Neural progenitor cell (in vitro differentiated cells): ENCODE measurements at regions not wholly inside any gene's neighbourhood (a gene's known extent, or its start where the extent isn't known, plus 50 kb on each side); places are given as distances from the start of the nearest gene placed in this dataset.

Source experiments
- DNase-seq: peaks from one replicate; pipeline ENCODE4 v3.0.0-alpha.2; 2016; ENCODE audit warnings: low spot score
- H2AFZ ChIP-seq: fragments of 200-600 bp; sonication (generic); replicated peaks from 2 replicates; pipeline ENCODE4 v1.6.1; 2016; ENCODE audit warnings: antibody characterized with exemption
- H3F3A ChIP-seq: fragments of 200-600 bp; sonication (generic); 2 replicates; pipeline ENCODE4 v1.6.1; 2016; ENCODE audit warnings: antibody characterized with exemption, low read depth
- H3K27ac ChIP-seq: fragments of 200-600 bp; sonication (generic); 2 replicates; pipeline ENCODE4 v1.5.1; 2016; ENCODE audit warnings: mild to moderate bottlenecking
- H3K27me3 ChIP-seq: fragments of 200-600 bp; sonication (generic); 2 replicates; pipeline ENCODE4 v1.6.1; 2016; ENCODE audit warnings: mild to moderate bottlenecking, moderate library complexity
- H3K36me3 ChIP-seq: fragments of 200-600 bp; sonication (generic); 2 replicates; pipeline ENCODE4 v1.5.1; 2016
- H3K4me1 ChIP-seq: fragments of 200-600 bp; sonication (generic); 2 replicates; pipeline ENCODE4 v1.6.1; 2016; ENCODE audit warnings: mixed run types
- H3K4me2 ChIP-seq: fragments of 200-600 bp; sonication (generic); 2 replicates; pipeline ENCODE4 v1.6.1; 2016
- H3K4me3 ChIP-seq: fragments of 200-600 bp; sonication (generic); 2 replicates; pipeline ENCODE4 v1.5.1; 2016
- H3K79me2 ChIP-seq: fragments of 200-600 bp; sonication (generic); 2 replicates; pipeline ENCODE4 v1.6.1; 2016; ENCODE audit warnings: low read depth
- H3K9ac ChIP-seq: fragments of 200-600 bp; sonication (generic); 2 replicates; pipeline ENCODE4 v1.6.1; 2016
- H3K9me3 ChIP-seq: fragments of 200-600 bp; sonication (generic); 2 replicates; pipeline ENCODE4 v1.5.1; 2016; ENCODE audit warnings: low read depth
- H4K20me1 ChIP-seq: fragments of 200-600 bp; sonication (generic); 2 replicates; pipeline ENCODE4 v1.6.1; 2016; ENCODE audit warnings: low read depth
- H3K27ac Mint-ChIP-seq: 3 replicates; pipeline ENCODE4 v1.8.0; 2021; ENCODE audit warnings: mixed read lengths
- H3K27me3 Mint-ChIP-seq: 2 replicates; pipeline ENCODE4 v1.8.0; 2022; ENCODE audit warnings: low read depth, mild to moderate bottlenecking, inconsistent platforms, moderate library complexity, mixed read lengths; ENCODE audit not compliant: insufficient read depth
- H3K36me3 Mint-ChIP-seq: 3 replicates; pipeline ENCODE4 v1.8.0; 2021; ENCODE audit warnings: mixed read lengths
- H3K4me1 Mint-ChIP-seq: 3 replicates; pipeline ENCODE4 v1.8.0; 2021; ENCODE audit warnings: mixed read lengths
- H3K4me3 Mint-ChIP-seq: 3 replicates; pipeline ENCODE4 v1.8.0; 2021; ENCODE audit warnings: mild to moderate bottlenecking, moderate library complexity, mixed read lengths
- H3K9me3 Mint-ChIP-seq: 3 replicates; pipeline ENCODE4 v1.8.0; 2020; ENCODE audit warnings: mixed read lengths
- EZH2 ChIP-seq: fragments of 200-600 bp; sonication (generic); IDR thresholded peaks from 2 replicates; pipeline ENCODE4 v1.6.1; 2017; ENCODE audit warnings: antibody characterized with exemption, mild to moderate bottlenecking, moderate library complexity
- EZH2phosphoT487 ChIP-seq: fragments of 200-600 bp; sonication (generic); IDR thresholded peaks from 2 replicates; pipeline ENCODE4 v1.6.1; 2017; ENCODE audit warnings: antibody characterized with exemption
- TF ChIP-seq, protein P1 (sequence below): fragments of 200-600 bp; sonication (generic); IDR thresholded peaks from 2 replicates; pipeline ENCODE4 v1.5.1; 2017; ENCODE audit warnings: antibody characterized with exemption, mild to moderate bottlenecking

DNA sequence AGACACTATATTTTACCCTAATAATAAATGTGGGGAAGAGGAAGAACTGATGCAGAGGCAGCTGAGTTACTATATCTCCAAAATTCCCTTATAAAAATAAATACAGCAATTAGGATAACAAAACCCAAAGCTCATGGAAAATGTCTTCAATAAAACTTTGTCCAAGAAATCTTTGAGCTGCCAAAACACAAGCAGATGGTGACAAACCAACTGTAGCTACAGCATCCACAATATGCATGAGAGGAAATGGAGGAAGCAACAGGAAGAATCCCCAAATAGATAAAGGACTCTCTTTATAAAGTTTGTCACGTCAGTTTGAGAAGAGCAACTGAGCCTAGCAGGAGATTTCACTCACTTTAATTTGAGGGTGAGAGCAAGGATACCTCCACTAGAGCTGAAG lies 638.2 kb downstream of the IGSF11 start:
- Histone ChIP-seq H3K79me2 (no peaks in the 10 kb centered on the region), H3F3A (no peaks in the 10 kb centered on the region), H3K9me3 (no peaks in the 10 kb centered on the region), H2AFZ (no peak overlapping the region), H3K36me3 (no peaks in the 10 kb centered on the region), H3K27me3 (no peaks in the 10 kb centered on the region), H3K4me3 (no peak overlapping the region), H4K20me1 (no peaks in the 10 kb centered on the region), H3K9ac (no peak overlapping the region), H3K27ac (no peak overlapping the region), H3K4me1 (no peaks in the 10 kb centered on the region), H3K4me2 (no peak overlapping the region)
- H3K9me3 Mint-ChIP-seq = no peaks in the 10 kb centered on the region
- TF ChIP-seq EZH2 = no peak
- TF ChIP-seq, protein P1, sequence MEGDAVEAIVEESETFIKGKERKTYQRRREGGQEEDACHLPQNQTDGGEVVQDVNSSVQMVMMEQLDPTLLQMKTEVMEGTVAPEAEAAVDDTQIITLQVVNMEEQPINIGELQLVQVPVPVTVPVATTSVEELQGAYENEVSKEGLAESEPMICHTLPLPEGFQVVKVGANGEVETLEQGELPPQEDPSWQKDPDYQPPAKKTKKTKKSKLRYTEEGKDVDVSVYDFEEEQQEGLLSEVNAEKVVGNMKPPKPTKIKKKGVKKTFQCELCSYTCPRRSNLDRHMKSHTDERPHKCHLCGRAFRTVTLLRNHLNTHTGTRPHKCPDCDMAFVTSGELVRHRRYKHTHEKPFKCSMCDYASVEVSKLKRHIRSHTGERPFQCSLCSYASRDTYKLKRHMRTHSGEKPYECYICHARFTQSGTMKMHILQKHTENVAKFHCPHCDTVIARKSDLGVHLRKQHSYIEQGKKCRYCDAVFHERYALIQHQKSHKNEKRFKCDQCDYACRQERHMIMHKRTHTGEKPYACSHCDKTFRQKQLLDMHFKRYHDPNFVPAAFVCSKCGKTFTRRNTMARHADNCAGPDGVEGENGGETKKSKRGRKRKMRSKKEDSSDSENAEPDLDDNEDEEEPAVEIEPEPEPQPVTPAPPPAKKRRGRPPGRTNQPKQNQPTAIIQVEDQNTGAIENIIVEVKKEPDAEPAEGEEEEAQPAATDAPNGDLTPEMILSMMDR = no peak
- no peak for TF ChIP-seq EZH2phosphoT487
- no peak overlapping the region for H3K4me3 Mint-ChIP-seq
- no peak overlapping the region for H3K27ac Mint-ChIP-seq
- no peaks in the 10 kb centered on the region for H3K27me3 Mint-ChIP-seq
- no peak for DNase-seq
- no peaks in the 10 kb centered on the region for H3K36me3 Mint-ChIP-seq
- no peaks in the 10 kb centered on the region for H3K4me1 Mint-ChIP-seq

DNA sequence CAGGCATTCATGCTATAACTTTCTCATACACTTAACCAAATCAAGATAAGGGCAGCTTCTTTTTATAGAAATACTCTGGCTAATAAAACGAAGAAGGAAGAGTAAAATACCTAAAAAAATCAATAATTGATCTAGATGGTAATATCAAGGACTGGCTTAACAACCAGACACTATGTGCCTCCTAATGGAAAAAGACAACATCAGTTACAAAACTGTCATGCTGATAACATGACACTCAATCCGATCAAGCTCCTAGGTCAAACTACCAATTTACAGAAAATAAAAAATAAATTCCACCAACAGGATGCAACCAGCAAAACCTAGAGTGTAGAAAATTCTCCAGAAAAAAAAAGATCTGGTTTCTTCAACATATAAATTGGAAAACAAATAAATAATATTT lies 634.6 kb downstream of the IGSF11 start:
- TF ChIP-seq EZH2phosphoT487 (no peak), EZH2 (no peak)
- TF ChIP-seq, protein P1 = no peak
- Mint-ChIP-seq H3K4me1 (no peaks in the 10 kb centered on the region), H3K27ac (no peak overlapping the region), H3K4me3 (no peak overlapping the region), H3K9me3 (no peaks in the 10 kb centered on the region), H3K27me3 (no peaks in the 10 kb centered on the region), H3K36me3 (no peaks in the 10 kb centered on the region)
- Histone ChIP-seq H3K79me2 (no peaks in the 10 kb centered on the region), H4K20me1 (no peaks in the 10 kb centered on the region), H2AFZ (no peak overlapping the region), H3K36me3 (no peaks in the 10 kb centered on the region), H3K4me1 (no peaks in the 10 kb centered on the region), H3F3A (no peaks in the 10 kb centered on the region), H3K27ac (no peak overlapping the region), H3K4me2 (no peak overlapping the region), H3K27me3 (no peaks in the 10 kb centered on the region), H3K9me3 (no peaks in the 10 kb centered on the region), H3K4me3 (no peak overlapping the region), H3K9ac (no peak overlapping the region)
- DNase-seq = no peak

DNA sequence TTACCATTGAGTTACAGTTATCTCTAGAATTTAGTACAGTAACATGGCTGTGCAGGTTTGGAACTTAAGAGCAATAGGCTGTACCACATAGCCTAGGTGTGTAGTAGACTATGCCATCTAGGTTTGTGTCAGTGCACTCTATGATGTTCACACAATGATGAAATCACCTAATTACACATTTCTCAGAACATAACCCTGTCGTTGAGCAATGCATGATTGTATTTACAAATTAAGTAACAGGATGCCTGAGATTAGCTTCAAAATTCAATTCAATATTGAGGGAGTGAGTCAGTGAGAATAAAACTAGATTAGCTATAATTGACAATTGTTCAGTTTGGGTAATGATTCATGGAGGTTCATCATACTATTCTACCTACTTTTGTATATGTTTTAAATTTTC lies 633.8 kb downstream of the IGSF11 start:
- no peak overlapping the region for H3K4me2 ChIP-seq
- Mint-ChIP-seq H3K4me1 (no peaks in the 10 kb centered on the region), H3K4me3 (no peak overlapping the region), H3K9me3 (no peaks in the 10 kb centered on the region), H3K36me3 (no peaks in the 10 kb centered on the region), H3K27me3 (no peaks in the 10 kb centered on the region), H3K27ac (no peak overlapping the region)
- H3K4me1 ChIP-seq = no peaks in the 10 kb centered on the region
- H3K79me2 ChIP-seq = no peaks in the 10 kb centered on the region
- H3K4me3 ChIP-seq = no peak overlapping the region
- H3K36me3 ChIP-seq = no peaks in the 10 kb centered on the region
- H3K27me3 ChIP-seq = no peaks in the 10 kb centered on the region
- no peak overlapping the region for H2AFZ ChIP-seq
- TF ChIP-seq EZH2phosphoT487 (no peak), EZH2 (no peak)
- TF ChIP-seq, protein P1 = no peak
- H4K20me1 ChIP-seq = no peaks in the 10 kb centered on the region
- H3K27ac ChIP-seq = no peak overlapping the region
- no peaks in the 10 kb centered on the region for H3F3A ChIP-seq
- H3K9ac ChIP-seq = no peak overlapping the region
- H3K9me3 ChIP-seq = no peaks in the 10 kb centered on the region
- DNase-seq = no peak

DNA sequence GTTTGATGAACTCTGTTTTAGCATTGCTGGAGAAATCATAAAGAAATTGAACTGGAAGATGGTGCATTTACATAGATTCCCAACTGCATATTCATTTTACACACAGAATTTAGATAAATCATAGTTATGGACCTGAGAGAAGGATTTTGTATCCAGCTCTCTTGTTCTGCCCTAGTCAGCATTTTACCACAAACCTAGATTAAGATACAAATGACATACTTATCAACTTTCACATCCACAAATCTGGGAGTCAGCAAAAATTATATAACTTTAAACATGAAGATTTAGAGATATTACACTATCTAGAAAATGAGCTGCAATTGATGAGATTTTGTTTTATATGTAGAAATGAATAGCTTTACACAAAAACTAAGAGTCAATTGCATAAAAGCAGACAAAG lies 632.8 kb downstream of the IGSF11 start:
- Mint-ChIP-seq H3K9me3 (no peaks in the 10 kb centered on the region), H3K4me1 (no peaks in the 10 kb centered on the region), H3K4me3 (no peak overlapping the region), H3K27me3 (no peaks in the 10 kb centered on the region), H3K36me3 (no peaks in the 10 kb centered on the region), H3K27ac (no peak overlapping the region)
- no peak overlapping the region for H2AFZ ChIP-seq
- no peak for DNase-seq
- no peak overlapping the region for H3K9ac ChIP-seq
- H3K27me3 ChIP-seq = no peaks in the 10 kb centered on the region
- H3K9me3 ChIP-seq = no peaks in the 10 kb centered on the region
- no peaks in the 10 kb centered on the region for H3K79me2 ChIP-seq
- no peak overlapping the region for H3K4me3 ChIP-seq
- no peak overlapping the region for H3K27ac ChIP-seq
- no peaks in the 10 kb centered on the region for H4K20me1 ChIP-seq
- no peak overlapping the region for H3K4me2 ChIP-seq
- TF ChIP-seq EZH2phosphoT487 (no peak), EZH2 (no peak)
- TF ChIP-seq, protein P1 = no peak
- H3F3A ChIP-seq = no peaks in the 10 kb centered on the region
- no peaks in the 10 kb centered on the region for H3K36me3 ChIP-seq
- H3K4me1 ChIP-seq = no peaks in the 10 kb centered on the region
